GM19193 (cell line): ENCODE measurements at regions not wholly inside any gene's neighbourhood (a gene's known extent, or its start where the extent isn't known, plus 50 kb on each side); places are given as distances from the start of the nearest gene placed in this dataset.

ENCODE experiments used
- POLR2A ChIP-seq: IDR thresholded peaks from 4 replicates; pipeline ENCODE4 v1.6.1; 2011; ENCODE audit not compliant: insufficient read depth, insufficient read length; ENCODE audit errors: extremely low read depth

GRCh38 chr7:142375710-142376313 lies 118.0 kb upstream of the PRSS58 start:
- TF ChIP-seq POLR2A: no peak

GRCh38 chr7:142372727-142373126 lies 114.9 kb upstream of the PRSS58 start:
- no peak for TF ChIP-seq POLR2A

- no peak for TF ChIP-seq POLR2A
Observed at GRCh38 chr7:142371586-142372377, 113.9 kb upstream of the PRSS58 start.

GRCh38 chr7:142365410-142365842 lies 107.6 kb upstream of the PRSS58 start:
- TF ChIP-seq POLR2A: no peak

- no peak for TF ChIP-seq POLR2A
Observed at GRCh38 chr7:142364551-142364950, 106.7 kb upstream of the PRSS58 start.

GRCh38 chr7:142362349-142362748 lies 104.5 kb upstream of the PRSS58 start:
- TF ChIP-seq POLR2A: no peak

GRCh38 chr7:142359694-142360279 lies 101.9 kb upstream of the PRSS58 start:
- TF ChIP-seq POLR2A: no peak

- no peak for TF ChIP-seq POLR2A
Observed at GRCh38 chr7:142357953-142358520, 100.2 kb upstream of the PRSS58 start.

GRCh38 chr7:142356166-142356565 lies 98.3 kb upstream of the PRSS58 start:
- no peak for TF ChIP-seq POLR2A

GRCh38 chr7:142355328-142355727 lies 97.5 kb upstream of the PRSS58 start:
- TF ChIP-seq POLR2A: no peak

- TF ChIP-seq POLR2A: no peak
Observed at GRCh38 chr7:142353147-142354060, 95.5 kb upstream of the PRSS58 start.

- TF ChIP-seq POLR2A: no peak
Observed at GRCh38 chr7:142352543-142352942, 94.7 kb upstream of the PRSS58 start.

GRCh38 chr7:142351145-142351544 lies 93.3 kb upstream of the PRSS58 start:
- no peak for TF ChIP-seq POLR2A

- TF ChIP-seq POLR2A: no peak
Observed at GRCh38 chr7:142349670-142350405, 92.0 kb upstream of the PRSS58 start.
